Osteoblast (primary cell): ENCODE measurements at regions not wholly inside any gene's neighbourhood (a gene's known extent, or its start where the extent isn't known, plus 50 kb on each side); places are given as distances from the start of the nearest gene placed in this dataset.

Experiments
- DNase-seq: peaks from one replicate; pipeline ENCODE4 v3.0.0; 2011; ENCODE audit warnings: low spot score, mixed read lengths; ENCODE audit not compliant: insufficient read length; ENCODE audit errors: missing footprints
- H2AFZ ChIP-seq: 2 replicates; pipeline ENCODE4 v1.6.0; 2011; ENCODE audit warnings: mild to moderate bottlenecking, low read length
- H3K27ac ChIP-seq: 2 replicates; pipeline ENCODE4 v1.5.1; 2011; ENCODE audit warnings: mild to moderate bottlenecking, low read depth, low read length, moderate library complexity
- H3K27me3 ChIP-seq: 2 replicates; pipeline ENCODE4 v1.6.0; 2012; ENCODE audit warnings: mild to moderate bottlenecking, control low read depth, inconsistent platforms, low read length, moderate library complexity; ENCODE audit not compliant: insufficient read depth
- H3K36me3 ChIP-seq: 2 replicates; pipeline ENCODE4 v1.5.1; 2011; ENCODE audit warnings: mild to moderate bottlenecking, low read length, control low read depth, moderate library complexity; ENCODE audit not compliant: insufficient read depth
- H3K4me1 ChIP-seq: 2 replicates; pipeline ENCODE4 v1.5.1; 2011; ENCODE audit warnings: mild to moderate bottlenecking, low read length, control low read depth, moderate library complexity; ENCODE audit not compliant: insufficient read depth
- H3K4me2 ChIP-seq: 2 replicates; pipeline ENCODE4 v1.6.0; 2011; ENCODE audit warnings: mild to moderate bottlenecking, low read length; ENCODE audit not compliant: insufficient read depth
- H3K4me3 ChIP-seq: fragments of 200-600 bp; sonication (generic); 3 replicates; pipeline ENCODE4 v1.5.1; 2012; ENCODE audit warnings: mild to moderate bottlenecking, low read length, inconsistent platforms; ENCODE audit not compliant: insufficient read depth
- H3K79me2 ChIP-seq: 2 replicates; pipeline ENCODE4 v1.6.0; 2012; ENCODE audit warnings: mild to moderate bottlenecking, low read length, control low read depth, inconsistent platforms; ENCODE audit not compliant: insufficient read depth
- H3K9me3 ChIP-seq: 2 replicates; pipeline ENCODE4 v1.5.1; 2011; ENCODE audit warnings: low read depth, low read length, control low read depth
- H4K20me1 ChIP-seq: 2 replicates; pipeline ENCODE4 v1.6.0; 2012; ENCODE audit warnings: mild to moderate bottlenecking, low read length, control low read depth; ENCODE audit not compliant: insufficient read depth
- TF ChIP-seq, protein P1 (sequence below): IDR thresholded peaks from 2 replicates; pipeline ENCODE4 v1.5.1; 2011; ENCODE audit warnings: mild to moderate bottlenecking, low read depth, low read length, moderate library complexity; ENCODE audit errors: extremely low read depth

DNA sequence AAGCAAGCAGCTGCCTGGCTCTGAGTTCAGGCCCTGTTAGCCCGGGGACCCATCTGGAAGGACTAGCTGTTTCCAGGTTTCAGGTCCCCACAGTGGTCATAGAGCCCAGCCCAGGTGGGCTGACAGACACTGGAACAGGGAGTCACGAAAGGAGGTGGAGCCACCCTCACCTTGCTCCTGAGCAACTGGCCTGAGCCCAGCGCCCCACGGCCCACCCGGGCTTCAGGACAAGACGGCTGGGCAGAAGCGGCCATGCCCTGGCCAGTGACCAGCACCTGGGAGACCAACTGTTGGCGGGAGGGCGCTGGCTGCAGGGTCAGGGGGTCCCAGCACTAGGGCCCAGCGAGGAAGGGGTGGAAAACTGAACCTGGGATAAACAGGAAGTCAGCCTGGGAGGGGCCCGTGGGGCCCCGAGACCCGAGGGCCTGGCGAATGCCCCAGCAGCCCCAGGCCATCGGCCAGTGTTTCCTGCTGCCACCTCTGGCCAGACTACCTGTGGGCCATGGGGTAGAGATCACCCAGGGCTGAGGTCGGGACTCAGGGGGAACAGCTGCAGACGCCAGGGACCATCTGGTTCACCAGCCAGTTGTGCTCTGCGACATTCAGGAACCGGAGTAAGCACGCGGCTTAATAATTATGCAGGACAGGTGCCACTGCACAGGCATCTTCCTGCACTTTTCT lies 282.1 kb upstream of the PPP2R2D start:
- H3K4me2 ChIP-seq = no peak overlapping the region
- no peak overlapping the region for H3K4me3 ChIP-seq
- H3K27ac ChIP-seq = no peak overlapping the region
- no peaks in the 10 kb centered on the region for H3K4me1 ChIP-seq
- DNase-seq = no peak
- peaks cover 2% of the 10 kb centered on the region for H3K9me3 ChIP-seq
- no peaks in the 10 kb centered on the region for H3K36me3 ChIP-seq
- TF ChIP-seq, protein P1, sequence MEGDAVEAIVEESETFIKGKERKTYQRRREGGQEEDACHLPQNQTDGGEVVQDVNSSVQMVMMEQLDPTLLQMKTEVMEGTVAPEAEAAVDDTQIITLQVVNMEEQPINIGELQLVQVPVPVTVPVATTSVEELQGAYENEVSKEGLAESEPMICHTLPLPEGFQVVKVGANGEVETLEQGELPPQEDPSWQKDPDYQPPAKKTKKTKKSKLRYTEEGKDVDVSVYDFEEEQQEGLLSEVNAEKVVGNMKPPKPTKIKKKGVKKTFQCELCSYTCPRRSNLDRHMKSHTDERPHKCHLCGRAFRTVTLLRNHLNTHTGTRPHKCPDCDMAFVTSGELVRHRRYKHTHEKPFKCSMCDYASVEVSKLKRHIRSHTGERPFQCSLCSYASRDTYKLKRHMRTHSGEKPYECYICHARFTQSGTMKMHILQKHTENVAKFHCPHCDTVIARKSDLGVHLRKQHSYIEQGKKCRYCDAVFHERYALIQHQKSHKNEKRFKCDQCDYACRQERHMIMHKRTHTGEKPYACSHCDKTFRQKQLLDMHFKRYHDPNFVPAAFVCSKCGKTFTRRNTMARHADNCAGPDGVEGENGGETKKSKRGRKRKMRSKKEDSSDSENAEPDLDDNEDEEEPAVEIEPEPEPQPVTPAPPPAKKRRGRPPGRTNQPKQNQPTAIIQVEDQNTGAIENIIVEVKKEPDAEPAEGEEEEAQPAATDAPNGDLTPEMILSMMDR = no peak
- no peaks in the 10 kb centered on the region for H4K20me1 ChIP-seq
- no peak overlapping the region for H2AFZ ChIP-seq
- H3K27me3 ChIP-seq = no peaks in the 10 kb centered on the region
- no peaks in the 10 kb centered on the region for H3K79me2 ChIP-seq

DNA sequence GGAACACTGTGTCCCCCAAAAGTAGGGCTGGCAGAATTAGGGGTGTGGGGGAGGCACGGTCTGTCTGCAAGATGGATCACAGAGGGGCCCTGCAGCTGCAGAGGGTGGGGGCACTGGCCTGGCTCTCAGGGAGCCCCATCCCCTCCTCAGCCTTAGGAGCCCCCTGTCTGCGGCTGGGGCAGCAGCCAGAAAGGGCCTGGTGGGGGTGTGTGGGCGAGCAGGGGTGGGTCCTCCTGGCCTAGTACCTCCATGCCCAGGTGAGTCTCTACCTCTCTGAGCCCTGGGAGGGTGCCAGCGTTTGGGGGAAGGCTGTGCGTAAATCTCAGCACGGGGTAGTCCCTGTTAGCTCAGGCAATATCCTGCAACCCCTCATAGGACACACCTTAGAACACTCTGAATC lies 280.5 kb upstream of the PPP2R2D start:
- no peaks in the 10 kb centered on the region for H3K36me3 ChIP-seq
- H3K4me2 ChIP-seq = no peak overlapping the region
- H3K27me3 ChIP-seq = no peaks in the 10 kb centered on the region
- no peak overlapping the region for H3K4me3 ChIP-seq
- H4K20me1 ChIP-seq = no peaks in the 10 kb centered on the region
- H2AFZ ChIP-seq = no peak overlapping the region
- no peak for DNase-seq
- H3K9me3 ChIP-seq = peaks cover 2% of the 10 kb centered on the region
- no peaks in the 10 kb centered on the region for H3K4me1 ChIP-seq
- no peak overlapping the region for H3K27ac ChIP-seq
- H3K79me2 ChIP-seq = no peaks in the 10 kb centered on the region
- TF ChIP-seq, protein P1 = no peak

DNA sequence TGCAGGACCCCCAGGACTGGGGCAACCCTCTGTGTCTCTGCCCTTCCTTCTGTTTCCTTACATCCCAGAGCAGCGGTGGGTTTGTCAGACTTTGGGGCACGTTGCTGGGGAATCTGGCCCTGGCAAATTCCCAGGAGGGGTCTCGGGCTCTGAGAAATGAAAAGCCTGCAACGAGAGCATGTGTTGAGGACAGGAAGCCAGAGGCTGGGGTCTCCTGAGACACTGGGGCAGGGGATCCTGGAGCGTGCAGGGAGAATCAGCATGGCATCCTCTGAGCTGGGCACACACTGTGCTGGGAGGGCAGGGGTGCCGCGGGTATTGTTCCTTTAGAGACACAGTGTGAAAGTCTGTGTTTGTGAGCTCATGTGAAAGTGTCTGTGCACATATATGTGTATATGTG lies 279.9 kb upstream of the PPP2R2D start:
- H2AFZ ChIP-seq = no peak overlapping the region

More for the DNA sequence above, 279.9 kb upstream of the PPP2R2D start:
- no peak overlapping the region for H3K27ac ChIP-seq
- H3K4me2 ChIP-seq = no peak overlapping the region
- TF ChIP-seq, protein P1 = no peak
- H3K36me3 ChIP-seq = no peaks in the 10 kb centered on the region
- H3K27me3 ChIP-seq = no peaks in the 10 kb centered on the region
- no peak overlapping the region for H3K4me3 ChIP-seq
- H3K4me1 ChIP-seq = no peaks in the 10 kb centered on the region
- peaks cover 2% of the 10 kb centered on the region for H3K9me3 ChIP-seq
- no peak for DNase-seq
- no peaks in the 10 kb centered on the region for H4K20me1 ChIP-seq
- no peaks in the 10 kb centered on the region for H3K79me2 ChIP-seq
